Right ventricle myocardium superior (tissue), 1 donor: ENCODE measurements at regions not wholly inside any gene's neighbourhood (a gene's known extent, or its start where the extent isn't known, plus 50 kb on each side); places are given as distances from the start of the nearest gene placed in this dataset.

Experiments
- ATAC-seq: fragments of 200-7000 bp; cut with Tn5 transposase; one replicate; pipeline ENCODE4 v1.9.1; 2020; ENCODE audit warnings: mild to moderate bottlenecking; ENCODE audit not compliant: poor library complexity
- DNase-seq: peaks from one replicate; pipeline ENCODE4 v3.0.0-alpha.2; 2020
- intact Hi-C: fragments of 100-400 bp; cut with DNase I; formaldehyde crosslinking; loops from one replicate; pipeline ENCODE4 v1.11.2; 2022
- donor health status: DM: no; HTN: yes; CAD: no; lungs with severe emphysema.

DNA sequence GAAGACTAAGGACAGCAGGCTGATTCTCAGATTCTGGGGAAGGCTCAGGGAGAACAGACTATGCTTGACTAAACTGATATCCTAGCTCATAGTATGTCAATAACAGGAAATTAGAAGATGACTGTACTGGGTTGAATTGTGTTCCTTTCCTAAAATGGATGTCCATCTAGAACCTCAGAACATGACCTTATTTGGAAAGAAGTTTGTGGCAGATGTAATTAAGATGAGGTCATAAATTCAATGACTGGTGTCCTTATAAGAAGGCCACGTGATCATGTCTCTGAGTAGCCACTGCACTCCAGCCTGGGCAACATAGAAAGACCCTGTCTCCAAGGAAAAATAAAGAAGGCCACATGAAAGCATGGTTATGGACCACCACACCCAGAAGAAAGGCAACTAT, 113.9 kb upstream of the STMND1 start:
- ATAC-seq (no peak), DNase-seq (no peak)
- intact Hi-C loops, result no loop called here

DNA sequence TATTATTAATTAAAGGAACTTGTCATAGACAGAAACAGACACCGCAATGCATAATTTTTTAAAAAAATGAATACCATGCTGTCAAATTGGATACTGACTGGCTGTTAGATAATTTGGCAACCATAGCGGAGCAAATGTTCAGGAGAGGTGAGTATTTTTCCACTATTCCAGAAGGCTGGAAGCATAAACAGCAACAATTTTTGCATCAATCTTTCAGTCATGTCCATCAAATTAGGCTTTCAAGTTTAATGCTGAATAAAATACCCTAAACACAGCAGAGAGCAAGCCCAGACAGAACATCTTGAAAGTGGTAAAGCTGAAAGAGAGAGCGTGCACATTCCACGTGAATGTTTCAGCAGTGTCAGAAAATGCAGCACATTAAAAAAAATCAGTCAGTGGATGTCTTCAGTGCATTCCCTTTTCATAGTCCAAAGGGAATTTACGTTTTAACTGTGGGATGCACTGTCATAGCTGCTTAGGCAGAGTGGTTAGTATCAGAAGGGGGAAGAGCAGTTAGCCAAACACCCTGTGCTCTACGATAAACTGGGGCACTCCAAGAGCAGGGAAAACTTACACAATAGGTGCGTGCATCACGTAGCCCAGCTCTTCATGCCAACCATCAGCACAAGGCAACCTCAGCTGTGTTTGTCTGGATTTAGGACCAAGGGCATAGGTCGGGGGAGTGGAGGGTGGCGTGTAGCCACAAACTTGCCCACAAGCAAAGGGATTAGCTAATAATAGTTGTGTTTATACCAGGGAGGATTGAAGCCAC, 116.2 kb upstream of the STMND1 start:
- intact Hi-C loops, result no loop called here
- peak; percentile 73 for ATAC-seq
- no peak for DNase-seq

DNA sequence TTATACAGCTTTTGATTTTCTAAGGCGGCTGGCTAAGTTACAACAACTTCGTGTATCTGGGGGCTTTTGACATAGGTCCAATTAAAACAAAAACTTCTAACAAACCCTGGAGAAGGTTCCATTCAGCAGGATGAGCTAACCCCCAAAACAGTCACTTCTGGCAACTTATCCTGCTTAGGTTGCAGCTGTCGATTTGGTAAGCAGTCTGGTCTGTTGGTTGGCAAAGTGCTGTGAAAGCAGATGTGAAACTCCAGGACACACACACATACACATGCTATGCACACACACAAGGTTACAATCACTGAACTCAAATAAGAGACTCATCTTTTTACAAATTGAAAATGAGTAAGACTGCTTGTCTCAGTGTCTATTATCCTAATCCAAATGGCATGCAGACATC, 119.0 kb upstream of the STMND1 start:
- DNase-seq (no peak), ATAC-seq (peak; percentile 39)
- intact Hi-C loops, result no loop called here

DNA sequence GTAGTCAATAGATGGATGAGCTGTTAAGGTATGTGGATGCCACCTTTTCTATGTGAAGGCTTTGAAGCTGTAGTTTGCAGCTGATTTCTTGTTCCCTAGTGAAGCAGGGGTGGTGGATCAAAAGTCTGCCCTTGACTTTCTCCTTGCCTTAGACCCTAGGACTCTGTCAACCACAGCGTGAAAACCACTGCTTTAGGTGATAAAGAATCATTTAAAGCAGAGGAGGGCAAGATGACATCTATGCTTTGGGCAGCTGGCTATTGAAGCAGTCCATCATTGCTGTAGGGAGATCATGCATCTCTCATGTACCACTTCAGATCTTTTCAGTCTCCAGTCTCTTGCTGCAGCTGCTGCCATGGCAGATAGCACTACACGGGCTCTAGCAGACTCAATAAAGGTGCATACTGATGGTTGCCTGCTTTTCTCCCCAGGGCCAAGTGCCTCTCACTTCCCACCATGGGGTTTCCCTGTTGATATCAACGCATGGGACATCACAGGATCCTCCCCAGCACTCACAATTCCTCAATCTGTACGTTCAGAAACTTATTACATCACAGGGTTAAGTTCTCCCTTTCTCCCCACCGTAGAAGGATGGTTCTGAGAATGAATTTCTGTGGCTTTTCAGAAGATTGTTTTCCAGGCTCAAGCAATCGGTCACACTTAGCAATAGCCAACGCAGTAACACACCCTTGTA, 122.0 kb upstream of the STMND1 start:
- DNase-seq (no peak), ATAC-seq (no peak)
- intact Hi-C loops, result no loop called here

DNA sequence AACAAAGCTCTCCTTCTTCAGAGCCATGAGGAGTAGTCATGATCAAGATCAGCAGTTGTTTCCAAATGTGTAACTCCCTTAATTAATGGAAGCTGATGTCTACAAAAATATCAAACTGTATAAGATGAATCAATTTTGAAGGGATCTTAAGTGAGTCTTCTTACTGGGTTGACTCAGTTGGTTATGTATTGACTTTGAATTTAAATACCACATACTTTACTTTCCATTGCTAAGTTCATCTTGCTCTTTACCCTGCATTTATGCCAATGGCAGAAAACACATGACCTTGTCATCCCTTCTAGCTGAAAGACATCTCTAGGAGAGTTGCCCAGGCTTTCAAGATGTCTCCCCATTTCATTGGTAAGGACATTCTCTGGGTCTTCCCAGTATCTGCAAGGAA, 123.2 kb upstream of the STMND1 start:
- intact Hi-C loops, result no loop called here
- ATAC-seq, result no peak
- no peak for DNase-seq

DNA sequence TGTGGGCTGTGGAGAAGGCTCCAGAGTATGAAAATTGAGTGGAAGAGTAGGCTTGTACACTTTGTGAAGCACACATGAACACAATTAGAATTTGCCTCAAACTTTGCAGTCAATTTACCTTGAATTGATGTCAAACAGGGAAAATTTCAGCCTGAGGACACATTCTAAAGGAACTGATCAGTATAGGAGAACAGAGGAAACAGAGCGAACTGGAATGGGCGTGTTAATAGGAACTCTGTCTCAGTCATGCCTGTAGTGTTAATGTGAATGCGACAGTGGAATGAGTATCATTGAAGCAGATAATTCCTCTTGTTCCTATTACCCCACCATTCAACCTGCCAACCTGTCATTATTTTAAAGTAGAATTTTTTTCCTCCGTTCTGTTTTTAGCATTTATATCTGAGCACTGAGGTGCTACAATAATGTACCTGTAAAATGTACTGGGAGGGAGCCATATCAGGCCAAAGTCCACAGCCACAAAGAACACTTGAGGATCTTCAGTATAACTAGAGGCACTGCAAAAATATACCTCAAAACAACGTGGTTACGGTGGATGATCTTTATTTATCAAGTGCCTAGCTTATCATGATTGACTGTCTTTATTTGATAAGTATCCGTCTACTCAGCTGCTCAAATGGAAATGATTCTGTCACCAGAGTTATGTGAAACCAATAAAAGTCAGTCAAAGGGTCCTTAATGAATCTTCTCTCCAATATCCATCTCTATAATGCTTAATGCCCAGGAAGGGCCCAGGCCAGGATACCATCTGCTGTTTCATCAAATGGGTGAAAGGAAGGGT, 125.3 kb upstream of the STMND1 start:
- intact Hi-C loops, result no loop called here
- DNase-seq (no peak), ATAC-seq (no peak)

DNA sequence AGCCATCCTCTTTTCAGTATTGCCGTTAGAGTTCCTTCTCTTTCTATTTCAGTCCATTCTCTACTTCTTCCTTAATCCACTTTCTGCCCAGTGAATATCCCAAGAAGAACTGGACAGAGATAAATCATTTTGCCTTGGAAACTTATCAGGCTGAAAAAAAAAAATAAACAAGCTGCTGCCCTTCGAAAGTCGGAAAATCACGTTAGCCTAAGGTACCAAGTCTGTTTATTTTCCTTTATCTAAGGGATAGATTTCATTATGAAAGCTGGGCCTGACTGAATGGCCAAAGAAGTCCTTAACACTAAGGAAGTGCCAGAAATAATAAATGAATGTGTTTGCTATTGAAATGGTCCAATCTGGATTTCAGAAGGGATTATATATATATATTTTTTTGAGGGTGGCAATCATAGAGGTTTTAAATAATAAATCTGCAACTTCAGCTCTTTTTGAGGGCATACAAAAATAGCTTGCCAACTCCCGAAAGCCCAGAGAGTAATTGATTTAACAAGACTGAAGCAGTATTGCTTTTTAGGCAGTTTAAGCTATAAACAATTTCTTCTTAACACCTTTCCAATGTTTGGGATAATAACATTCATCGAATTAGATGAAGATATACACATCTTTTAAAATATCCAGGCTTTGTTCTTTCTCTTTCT, 127.0 kb upstream of the STMND1 start:
- DNase-seq, result no peak
- no peak for ATAC-seq
- intact Hi-C loops, result no loop called here

DNA sequence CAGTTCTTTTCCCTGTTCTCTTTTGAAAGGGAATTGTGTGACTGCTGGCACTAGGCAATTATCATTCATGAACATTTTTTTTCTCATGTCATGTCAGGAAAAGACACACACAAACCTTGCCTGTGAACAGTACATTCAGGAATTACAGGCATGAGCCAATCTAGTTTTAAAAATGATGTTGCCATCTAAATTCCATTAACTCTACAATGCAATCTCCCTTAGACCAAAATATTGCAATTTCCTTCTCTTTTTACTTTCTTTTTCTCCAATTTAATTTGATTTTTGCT, 127.5 kb upstream of the STMND1 start:
- intact Hi-C loops, result no loop called here
- ATAC-seq, result no peak
- DNase-seq, result no peak

DNA sequence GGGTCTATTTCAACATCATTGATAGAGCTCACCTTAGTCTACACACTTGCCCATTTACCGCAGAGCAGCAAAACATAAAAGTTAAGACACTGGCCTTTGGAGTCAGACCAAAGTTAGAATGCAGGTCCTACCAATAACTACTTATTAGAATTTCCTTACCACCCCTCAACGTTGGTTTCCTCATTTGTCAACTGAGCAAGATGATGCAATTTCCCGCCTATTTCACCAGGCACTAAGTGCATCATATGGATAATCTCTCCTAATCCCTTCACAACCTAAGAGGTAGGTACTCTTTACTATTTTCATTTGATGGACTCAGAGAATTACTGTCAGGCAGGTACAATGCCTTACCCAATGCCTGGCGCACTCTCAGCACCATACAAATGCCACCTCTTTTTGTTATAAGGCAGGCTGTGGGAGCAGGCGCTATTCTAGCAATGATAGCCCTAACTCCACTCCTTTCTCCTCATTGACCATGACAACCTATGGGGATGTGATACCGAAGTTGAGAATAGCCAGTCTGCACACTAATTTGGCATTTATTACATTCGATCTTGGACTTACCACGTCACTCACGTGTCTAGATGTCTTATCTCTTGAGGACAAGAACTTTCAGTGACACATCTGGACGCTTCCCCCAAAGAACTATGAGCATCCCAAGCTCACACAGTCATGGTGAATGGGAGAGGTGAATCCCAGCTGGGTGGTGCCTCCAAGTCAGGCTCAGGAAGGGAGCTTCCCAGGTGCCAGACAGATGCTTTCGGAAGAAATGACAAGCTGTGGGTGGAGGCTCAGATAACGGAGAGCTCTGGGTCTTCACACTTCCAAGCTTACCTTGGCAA, 128.1 kb upstream of the STMND1 start:
- intact Hi-C loops, result no loop called here
- DNase-seq, result no peak
- ATAC-seq, result no peak

DNA sequence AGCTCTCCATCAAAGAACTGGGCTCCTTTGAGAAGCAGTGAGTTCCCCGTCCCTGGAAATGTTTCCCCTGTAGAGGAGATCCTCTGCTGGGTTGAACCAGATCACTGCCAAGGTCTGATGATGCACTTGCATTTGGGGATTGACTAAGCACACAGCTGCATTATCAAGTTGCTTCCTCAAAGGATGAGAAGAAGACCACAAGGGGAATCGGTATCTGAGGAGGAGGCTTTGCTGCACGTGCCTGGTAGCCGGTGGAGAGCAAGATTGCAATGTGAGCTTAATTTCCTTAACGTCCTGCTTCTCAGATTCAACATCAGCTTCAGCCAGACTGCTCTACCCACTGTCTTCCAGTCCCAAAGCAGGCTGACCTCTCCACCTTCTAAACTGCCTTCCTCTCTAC, 128.8 kb upstream of the STMND1 start:
- ATAC-seq (no peak), DNase-seq (no peak)
- intact Hi-C loops, result no loop called here

DNA sequence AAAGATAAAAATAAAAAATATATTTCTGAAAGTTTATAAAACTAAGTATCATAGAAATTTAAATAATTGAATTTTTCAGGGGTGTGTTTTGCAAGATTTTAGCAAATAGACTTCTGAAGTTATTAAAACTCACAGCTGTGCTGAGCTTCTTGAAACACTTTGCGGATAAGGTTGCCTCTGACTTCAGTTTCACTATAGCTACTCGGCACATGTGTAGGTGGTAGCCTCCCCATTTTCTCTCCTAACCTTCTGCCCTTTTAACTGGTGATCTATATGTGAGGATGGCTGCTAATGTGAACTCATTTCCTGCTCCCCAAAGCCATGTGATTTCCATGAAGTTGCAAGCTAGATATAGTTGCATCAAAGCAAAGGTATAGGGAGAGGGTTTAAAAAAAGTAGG, 129.3 kb upstream of the STMND1 start:
- DNase-seq, result no peak
- no peak for ATAC-seq

DNA sequence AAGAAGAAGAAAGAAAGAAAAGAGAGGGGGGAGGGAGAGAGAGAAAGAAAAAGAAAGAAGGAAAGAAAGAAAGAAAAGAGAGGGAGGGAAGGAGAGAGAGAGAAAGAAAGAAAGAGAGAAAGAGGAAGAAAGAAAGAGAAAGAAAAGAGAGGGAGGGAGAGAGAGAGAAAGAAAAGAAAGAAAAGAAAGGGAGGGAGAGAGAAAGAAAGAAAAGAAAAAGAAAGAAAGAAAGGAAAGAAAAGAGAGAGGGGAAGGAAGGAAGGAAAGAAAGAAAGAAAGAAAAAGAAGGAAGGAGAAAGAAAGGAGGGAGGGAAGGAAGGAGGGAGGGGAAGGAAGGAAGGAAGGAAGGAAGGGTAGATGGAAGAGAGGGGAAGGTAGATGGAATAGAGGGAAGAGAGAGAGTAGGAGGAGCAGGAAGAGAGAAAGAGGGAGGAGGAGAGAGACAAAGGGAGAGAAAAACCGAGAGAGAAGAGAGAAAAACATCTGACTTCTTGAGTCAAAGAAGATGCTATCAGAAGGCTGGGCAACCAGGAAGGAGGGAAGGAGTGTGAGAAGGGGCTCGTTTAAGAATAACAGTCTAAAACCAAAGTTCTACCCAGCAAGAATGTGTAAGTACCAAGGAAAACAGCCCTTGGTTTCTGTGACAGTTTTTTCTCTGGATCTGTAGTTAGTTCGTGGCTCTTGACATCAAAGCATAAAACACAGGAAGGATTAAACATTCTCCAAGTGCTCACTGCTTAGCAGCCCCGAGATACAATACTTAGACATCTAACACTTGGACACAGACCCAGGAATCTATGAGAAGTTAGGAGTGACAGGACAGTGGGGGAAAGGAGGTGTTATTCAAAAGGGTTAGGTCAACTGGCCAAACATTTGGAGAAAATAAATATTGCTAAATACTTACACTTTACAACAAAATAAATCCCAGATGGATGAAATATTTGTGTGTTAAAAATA, 131.9 kb upstream of the STMND1 start:
- intact Hi-C loops, result loop anchor here (5.0 kb wide), 1 partner anchor 117 kb away; no protein-coding TSS in a partner anchor
- no peak for DNase-seq
- no peak for ATAC-seq

More for the DNA sequence above, 129.3 kb upstream of the STMND1 start:
- intact Hi-C loops, result no loop called here

DNA sequence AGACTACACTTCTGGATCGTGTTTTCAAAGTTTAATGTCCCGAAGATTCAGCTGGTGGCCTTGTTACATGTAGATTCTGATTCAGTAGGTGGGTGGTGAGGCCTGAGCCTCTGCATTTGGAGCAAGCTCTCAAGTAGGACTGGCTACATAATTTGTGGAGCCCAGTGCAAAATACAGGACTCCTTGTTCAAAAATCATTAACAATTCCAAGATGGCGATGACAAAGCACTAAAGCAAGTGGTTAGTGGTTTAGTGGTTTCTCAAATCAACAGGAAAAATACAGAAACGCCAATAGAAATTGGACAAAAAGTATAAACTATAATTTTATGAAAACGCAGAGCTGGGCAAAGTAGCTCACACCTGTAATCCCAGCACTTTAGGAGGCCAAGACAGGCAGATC, 133.7 kb upstream of the STMND1 start:
- DNase-seq, result no peak
- ATAC-seq, result no peak
- intact Hi-C loops, result loop anchor here (5.0 kb wide), 1 partner anchor 119 kb away; no protein-coding TSS in a partner anchor

DNA sequence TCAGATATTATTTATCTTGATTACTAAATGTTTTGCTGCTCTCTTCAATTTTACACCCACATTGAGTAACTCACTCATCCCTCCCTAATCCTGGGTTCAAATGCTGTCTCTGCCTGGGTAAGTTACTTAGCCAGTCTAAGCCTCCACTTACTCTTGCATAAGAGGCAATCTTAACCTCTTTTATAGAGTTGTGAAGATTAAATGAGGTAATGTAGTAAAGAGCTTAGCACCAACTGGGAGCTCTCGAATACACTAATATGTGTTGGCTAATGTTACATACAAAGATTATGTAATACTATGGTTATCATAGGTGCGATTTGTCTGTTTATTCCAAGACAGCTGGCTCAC, 134.4 kb upstream of the STMND1 start:
- DNase-seq, result no peak
- ATAC-seq, result no peak
- intact Hi-C loops, result loop anchor here (5.0 kb wide), 1 partner anchor 120 kb away; no protein-coding TSS in a partner anchor

DNA sequence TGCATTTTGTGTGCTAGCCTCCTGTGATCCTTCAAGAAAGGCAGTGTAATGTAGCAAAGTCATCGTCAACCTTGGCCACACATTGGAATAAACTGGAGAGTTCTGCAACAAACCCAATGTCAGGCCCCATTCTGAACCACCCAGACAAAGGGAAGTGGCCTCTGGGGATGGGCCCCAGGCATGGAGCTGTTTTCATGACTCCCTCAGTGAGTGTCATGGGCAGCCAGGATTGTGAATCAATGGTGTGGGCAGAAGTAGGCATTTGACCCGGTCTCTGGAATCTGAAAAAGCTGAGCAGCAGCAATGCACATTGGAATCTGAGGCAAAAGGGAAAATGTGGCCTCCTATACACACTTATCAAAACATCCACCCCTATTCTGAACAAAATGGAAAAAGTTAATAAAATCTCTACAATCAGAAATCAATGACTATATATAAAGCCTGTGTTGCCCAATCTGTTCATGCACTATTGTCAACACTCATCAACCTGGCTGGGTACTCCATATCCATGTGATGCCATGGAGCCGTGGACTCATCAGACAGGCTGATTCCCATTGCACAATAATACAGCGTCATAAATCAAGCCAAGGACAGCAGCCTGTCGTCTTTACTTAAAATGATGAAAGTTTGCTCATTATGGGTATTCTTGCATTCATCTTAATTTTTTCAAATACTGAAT, 134.9 kb upstream of the STMND1 start:
- ATAC-seq (no peak), DNase-seq (no peak)
- intact Hi-C loops, result loop anchor here (5.0 kb wide), 1 partner anchor 120 kb away; no protein-coding TSS in a partner anchor

DNA sequence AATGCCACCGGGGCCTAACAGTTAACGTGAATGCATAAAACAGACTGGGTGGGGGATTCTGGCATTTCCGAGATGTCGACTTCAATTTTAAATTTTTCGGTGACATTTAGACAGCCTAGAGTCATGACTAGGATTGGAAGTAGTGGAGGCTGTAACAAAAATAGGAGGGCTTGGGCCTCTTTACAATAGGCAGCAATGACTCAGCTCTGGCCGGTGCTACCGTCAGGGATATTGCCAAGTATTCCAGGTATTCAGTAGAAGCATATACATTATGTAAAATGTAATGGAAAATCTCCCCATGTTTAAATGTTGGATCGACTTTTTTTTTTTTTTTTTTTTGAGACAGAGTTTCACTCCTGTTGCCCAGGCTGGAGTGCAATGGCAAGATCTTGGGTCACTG, 136.2 kb upstream of the STMND1 start:
- no peak for DNase-seq

More for the DNA sequence above, 136.2 kb upstream of the STMND1 start:
- intact Hi-C loops, result loop anchor here (5.0 kb wide), 1 partner anchor 122 kb away; no protein-coding TSS in a partner anchor
- no peak for ATAC-seq
